GM21786 (cell line): ENCODE measurements at regions not wholly inside any gene's neighbourhood (a gene's known extent, or its start where the extent isn't known, plus 50 kb on each side); places are given as distances from the start of the nearest gene placed in this dataset.

ENCODE experiments used
- ATAC-seq: cut with Tn5 transposase; IDR thresholded peaks from one replicate; pipeline ENCODE4 v1.9.1; 2021; ENCODE audit not compliant: unreplicated experiment

DNA sequence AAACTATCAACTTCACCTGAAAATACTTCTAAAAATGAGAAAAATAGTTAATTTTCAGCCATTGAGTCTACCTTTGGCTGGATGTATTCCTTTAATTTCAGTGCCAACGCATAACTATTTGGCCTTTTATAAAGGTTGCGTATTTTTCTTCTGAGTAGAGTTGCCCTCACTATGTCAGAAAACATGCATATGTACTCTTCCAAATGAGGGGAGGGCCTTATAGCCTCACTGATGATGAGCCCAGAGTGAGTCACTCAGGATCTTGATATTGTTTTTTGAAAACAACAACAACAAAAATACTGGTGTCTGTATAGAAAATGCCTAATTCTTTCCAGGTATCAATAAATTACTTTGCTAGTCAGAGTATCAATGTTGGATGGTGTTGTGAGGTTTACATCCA is 349.3 kb downstream of the FBXO8 start:
- no peak for ATAC-seq

- ATAC-seq: no peak
Observed at GRCh38 chr4:173932701-173933100, 350.8 kb downstream of the FBXO8 start.

GRCh38 chr4:173930329-173930967 is 353.0 kb downstream of the FBXO8 start:
- ATAC-seq: no peak

DNA sequence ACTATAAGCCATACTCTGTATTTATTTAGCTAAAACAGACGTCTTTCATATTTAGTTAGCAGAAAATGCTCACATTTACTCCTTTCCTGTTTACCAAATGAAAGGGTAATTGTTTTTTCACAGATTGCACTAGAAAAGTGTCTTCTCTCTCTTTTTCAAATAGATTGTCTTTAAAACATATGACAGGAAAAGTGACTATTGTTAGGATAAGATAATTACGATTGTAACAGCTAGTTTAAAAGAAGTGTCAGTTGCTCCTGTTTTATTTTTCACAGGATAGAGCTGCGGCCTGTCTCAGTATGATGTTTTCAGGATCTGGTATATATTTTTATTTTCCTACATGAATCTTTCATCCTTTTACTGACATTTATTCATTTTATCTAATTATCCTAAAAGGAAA is 353.5 kb downstream of the FBXO8 start:
- ATAC-seq: no peak

GRCh38 chr4:173924561-173924960 is 358.9 kb downstream of the FBXO8 start:
- ATAC-seq: peak; percentile 55

DNA sequence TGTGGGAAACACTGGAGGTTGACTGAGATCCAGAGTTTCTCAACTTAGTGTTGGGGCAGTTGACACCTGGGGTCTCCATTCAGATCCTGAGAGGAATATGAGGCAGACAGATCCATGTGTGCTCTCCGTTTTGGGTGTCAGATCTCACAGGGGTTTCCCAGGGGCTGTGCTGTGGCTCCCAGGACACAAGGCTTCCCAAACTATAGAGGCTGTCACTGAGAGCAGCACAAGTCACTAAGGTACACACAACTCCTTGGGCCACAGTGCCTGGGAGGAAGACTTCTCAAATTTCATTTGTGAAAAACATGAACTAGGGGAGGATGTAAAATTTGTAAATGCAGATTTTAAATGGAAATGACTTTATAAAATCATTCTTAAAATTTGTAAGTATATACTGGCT is 363.6 kb downstream of the FBXO8 start:
- no peak for ATAC-seq

DNA sequence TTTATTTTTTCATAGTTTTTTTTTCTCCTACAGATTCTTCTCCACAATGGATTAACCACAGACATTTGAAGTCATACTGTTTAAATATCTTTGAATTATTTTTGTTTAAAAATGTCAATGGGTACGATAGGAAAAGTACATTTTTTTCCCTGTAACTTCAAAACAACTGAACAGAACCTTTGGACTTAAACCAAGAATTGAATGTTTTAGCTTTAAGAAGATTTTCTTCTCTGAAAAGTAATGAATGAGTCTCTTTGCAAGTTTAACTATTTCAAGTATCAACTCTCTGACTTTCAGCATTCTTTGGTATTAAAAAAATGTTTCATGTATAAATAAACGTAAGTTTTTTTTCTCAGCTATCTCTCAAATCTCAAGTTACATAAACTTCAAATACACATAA is 364.3 kb downstream of the FBXO8 start:
- no peak for ATAC-seq

- ATAC-seq: no peak
Observed at GRCh38 chr4:173917255-173917960, 366.1 kb downstream of the FBXO8 start.

DNA sequence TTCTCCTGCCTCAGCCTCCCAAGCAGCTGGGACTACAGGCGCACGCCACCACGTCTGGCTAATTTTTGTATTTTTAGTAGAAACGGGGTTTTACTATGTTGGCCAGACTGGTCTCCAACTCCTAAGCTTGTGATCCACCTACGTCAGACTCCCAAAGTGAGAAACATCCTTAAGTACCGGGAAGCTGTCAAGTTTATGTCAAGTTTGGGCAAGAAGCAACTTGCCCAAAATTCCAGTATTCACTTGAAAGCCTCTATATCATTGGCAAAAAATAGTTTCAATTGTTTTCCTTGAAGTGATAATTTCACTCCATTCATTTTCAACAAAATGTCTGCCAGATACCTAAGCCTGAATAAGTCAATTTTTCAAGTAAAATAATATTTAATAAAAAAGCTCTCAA is 370.0 kb downstream of the FBXO8 start:
- no peak for ATAC-seq

GRCh38 chr4:173912384-173912783 is 371.1 kb downstream of the FBXO8 start:
- ATAC-seq: no peak

DNA sequence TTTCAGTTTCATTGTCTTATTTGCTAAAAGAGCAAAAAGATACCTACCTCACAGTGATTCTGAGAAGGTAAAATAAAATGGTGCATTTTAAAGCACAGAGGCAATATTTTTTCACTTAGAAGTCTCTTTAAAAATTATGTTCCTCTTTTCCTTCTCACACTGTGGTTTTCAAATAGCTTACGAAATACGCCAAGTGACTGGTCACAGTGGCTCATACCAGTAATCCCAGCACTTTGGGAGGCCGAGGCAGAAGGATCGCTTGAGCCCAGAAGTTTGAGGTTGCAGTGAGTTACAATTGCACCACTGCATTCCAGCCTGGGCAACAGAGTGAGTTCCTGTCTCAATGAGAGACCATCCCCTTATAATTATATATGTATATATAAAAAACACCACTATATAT is 372.6 kb downstream of the FBXO8 start:
- ATAC-seq: no peak

- no peak for ATAC-seq
Observed at GRCh38 chr4:173909294-173909693, 374.2 kb downstream of the FBXO8 start.

DNA sequence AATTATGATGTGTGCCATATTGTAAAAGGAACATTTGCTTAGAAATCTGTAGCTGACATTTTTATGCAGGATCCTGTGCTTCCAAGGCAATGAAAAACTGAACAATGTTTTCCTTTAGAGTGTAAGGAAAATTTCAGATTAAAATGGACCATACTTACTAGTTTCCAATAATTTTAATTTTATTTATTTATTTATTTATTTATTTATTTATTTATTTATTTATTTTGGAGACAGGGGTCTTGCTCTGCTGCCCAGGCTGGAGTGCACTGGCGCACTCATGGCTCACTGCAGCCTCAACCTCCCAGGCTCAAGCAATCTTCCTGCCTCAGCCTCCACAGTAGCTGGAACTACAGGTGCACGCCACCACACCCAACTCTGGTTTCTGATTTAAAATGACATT is 369.8 kb upstream of the HAND2 start:
- no peak for ATAC-seq

GRCh38 chr4:173891072-173891471 is 361.0 kb upstream of the HAND2 start:
- ATAC-seq: no peak

GRCh38 chr4:173883821-173884220 is 353.8 kb upstream of the HAND2 start:
- no peak for ATAC-seq

DNA sequence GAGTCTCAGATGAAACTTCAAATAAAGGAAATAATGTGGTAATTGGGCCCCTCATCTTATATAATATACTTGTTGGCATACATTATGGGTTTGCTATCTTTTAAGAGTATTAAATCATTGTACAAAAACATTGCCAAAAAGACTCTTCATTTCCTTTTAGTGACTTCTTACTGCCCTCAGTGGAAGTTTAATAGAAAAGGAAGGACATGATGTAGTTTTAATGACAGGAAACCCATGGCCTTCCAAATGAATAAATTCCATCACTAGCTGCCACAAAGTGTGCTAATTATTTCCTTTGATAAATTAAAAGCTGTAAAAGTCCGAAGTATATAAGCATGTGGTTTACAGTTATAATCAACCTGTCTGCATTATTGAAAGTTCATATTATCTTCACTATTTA is 350.9 kb upstream of the HAND2 start:
- ATAC-seq: no peak

GRCh38 chr4:173879509-173879908 is 349.5 kb upstream of the HAND2 start:
- ATAC-seq: no peak

DNA sequence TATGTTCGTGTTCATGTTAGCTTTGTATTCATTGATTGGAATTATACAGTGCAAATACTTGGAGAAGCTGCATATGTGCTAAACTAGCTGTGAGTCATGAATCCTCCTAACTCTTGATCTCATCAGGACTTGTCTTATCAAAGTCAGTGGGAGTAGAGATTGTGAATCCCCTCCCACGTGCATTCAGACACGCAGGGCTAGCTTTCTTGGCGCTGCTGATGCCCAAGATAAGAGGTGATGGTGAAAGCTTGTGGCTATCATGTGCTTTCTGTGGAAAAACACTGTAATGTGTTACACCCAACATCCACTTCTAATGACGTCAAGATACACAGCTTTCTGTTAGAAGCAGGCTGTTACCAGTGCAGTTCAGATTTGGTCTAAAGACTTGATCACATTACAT is 348.7 kb upstream of the HAND2 start:
- ATAC-seq: no peak

DNA sequence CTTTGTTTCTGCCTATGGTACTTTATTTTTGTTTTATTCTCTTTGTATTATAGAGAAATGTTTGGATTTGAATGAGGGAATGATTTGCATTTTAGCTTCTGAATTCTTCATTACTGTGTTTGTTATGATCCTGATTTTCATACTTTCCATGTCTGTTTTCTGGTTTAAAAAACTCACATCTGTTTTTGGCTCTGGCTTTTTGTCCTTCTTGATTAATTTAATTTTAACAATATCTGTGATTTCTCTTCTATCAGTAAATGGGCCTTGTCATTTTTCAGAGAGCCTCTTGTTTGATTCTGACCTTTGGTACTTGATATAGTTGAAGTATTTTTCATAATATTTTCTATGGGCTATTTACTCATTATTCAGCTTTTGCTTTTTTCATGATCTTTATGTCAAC is 341.6 kb upstream of the HAND2 start:
- no peak for ATAC-seq

DNA sequence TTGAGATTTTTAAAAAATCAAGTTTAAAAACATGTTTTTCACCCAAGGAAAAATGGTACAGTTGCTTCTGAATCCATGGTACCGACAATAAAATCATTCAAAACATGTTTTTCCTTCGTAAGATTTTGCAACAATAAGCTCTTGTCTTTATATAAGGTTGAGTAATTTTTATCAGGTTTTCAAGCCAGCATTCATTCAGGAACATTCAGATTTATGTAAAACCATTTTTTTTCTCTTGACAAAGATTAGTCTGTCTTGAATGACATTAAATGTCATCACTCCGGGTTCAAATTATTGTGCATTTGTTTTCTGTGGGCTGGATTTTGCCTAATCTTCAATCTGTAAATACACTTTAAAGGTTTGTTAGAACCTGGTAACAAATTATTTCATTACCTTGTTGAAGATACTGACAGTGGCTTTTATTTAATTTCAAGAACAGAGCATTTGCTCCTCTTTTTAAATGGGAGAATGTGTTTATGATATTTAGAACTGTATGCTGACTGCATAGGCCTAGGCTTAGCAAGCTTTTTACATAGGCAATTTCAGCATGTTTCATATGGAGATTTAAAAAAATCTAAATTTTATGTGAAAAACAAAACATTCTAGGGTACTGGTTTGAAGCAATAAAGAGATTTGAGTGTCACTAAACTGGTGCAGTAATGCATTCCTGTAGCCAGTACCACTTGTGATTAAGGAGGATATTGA is 336.4 kb upstream of the HAND2 start:
- ATAC-seq: no peak

GRCh38 chr4:173862754-173863153 is 332.7 kb upstream of the HAND2 start:
- ATAC-seq: no peak

DNA sequence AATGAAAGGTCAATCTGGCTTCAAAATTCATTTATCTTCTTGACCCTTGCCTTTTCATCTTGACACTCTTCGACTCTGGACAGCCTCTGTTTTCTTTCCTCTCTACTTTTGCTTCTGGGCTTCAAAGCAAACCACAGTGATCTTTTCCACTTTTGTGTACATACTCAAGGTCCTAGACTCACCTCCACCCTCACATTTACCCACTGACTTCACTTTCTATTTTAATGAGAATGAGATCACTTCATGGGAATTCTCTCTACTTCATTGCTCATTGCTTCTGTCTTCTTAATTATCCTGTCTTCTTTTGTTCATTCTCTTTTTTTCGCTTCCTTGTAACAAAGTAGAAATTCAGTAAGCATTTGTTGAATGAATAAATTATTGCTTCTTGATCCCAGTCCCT is 330.1 kb upstream of the HAND2 start:
- no peak for ATAC-seq
